HK-2 (cell line): ENCODE measurements at regions not wholly inside any gene's neighbourhood (a gene's known extent, or its start where the extent isn't known, plus 50 kb on each side); places are given as distances from the start of the nearest gene placed in this dataset.

Source experiments
- DNase-seq: peaks from one replicate; pipeline ENCODE4 v3.0.0-alpha.2; 2018; ENCODE audit not compliant: unreplicated experiment

DNA sequence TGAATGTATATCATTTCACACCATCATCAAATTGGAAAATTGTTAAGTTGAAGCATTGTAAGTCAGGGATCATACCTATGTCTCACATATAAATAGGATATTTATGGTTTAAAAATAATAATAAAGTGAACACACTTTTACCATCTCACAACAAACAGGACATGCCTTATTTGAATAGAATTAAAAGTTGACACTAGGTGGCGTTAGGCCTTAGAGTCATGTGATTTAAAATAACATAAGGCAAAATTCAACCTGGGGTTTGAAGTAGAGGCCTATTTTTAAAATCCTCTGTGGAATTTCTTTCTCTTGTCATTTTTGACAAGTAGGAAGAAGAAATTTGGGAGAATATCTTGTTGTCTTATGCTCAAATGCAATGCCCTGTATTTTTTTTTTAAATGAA, 184.7 kb upstream of the PCDH15 start:
- DNase-seq: no peak

DNA sequence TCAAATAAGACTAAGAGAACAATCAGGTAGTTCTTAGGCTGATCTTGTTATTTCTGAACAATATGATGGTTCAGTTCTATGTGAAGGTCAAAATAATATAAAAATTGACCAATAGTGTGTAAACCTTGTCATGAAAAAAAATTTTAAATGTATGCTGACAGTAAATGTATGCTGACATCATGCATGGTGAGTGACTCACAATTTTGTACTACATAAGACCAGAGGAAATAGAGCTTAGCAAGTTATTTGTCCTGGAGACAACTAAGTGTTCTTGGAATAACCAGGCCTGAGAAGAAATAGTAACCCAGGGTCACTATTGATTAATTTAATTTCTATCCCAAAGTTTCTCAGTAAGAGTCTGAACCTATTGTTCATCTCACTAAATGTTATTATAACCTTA, 182.2 kb upstream of the PCDH15 start:
- no peak for DNase-seq

DNA sequence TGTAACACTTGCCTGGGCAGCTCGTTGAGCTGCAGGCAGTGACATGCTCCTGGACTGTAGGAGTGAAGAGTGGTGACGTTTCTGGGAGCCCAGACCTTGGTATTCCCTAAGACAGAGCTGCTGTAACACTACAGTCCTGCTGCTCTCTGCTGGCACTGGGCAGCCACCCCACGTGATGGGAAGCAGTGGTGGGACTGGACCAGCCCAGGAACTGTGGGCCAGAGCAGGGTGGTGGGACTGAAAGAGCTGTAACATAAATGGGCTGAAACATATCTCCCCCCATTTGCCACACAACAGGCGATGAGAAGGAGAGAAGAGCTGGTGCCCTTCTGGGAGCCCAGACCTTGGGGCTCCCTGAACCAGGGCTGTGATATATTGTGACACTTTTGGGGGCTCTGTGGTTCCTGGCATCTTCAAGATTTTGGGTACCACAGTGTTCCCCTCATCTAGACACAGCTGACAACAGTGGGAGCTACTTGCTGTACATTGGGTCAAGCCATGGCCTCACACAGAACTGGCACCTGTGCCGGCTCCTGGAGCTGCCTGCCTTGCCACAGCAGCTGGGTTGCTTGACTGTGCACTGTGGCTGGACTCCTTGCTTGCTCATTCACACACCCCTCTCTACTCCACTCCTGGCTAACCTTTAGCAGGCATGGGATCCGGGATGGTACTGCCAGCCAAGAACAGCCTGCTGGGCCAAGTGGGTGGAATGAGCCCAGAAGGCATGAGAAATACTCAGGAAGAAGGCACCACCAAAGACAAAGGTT, 161.3 kb upstream of the PCDH15 start:
- DNase-seq: no peak

DNA sequence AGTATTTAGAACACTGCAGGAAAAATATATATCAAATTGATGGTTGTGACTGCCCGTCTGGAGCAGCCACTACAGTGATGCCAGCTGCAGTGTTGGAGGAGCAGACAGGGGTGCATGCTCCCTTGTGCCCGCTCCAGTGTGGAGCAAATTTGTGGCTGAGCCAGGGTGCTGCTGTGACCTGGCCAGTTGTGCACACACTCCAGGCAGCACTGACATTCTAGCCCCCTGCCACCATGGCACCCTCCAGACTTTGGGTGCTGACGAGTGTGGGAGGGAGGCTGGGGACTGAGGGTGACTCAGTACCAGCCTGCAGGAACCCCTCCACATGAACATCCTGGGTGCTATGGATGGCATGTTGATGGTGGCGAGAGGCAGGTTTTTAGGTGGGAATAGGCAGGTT, 160.0 kb upstream of the PCDH15 start:
- no peak for DNase-seq

DNA sequence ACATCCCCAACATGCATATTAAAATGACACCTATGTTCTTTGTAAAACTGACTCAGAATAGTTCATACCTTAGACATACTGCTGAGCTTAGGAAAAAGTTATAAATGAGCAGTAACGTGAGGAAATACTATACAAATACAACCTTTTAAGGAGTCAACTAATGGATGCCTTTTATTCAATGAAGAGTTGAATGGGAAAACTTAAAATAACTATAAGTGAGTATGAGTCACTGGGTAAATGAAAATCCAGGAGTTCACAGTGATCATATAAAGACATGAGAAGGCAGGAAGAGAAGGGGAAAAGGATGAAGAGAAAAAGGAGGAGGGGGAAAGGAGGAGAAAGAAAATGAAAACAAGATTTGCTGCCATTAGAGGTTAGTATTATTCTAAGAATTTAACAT, 157.8 kb upstream of the PCDH15 start:
- DNase-seq: no peak

DNA sequence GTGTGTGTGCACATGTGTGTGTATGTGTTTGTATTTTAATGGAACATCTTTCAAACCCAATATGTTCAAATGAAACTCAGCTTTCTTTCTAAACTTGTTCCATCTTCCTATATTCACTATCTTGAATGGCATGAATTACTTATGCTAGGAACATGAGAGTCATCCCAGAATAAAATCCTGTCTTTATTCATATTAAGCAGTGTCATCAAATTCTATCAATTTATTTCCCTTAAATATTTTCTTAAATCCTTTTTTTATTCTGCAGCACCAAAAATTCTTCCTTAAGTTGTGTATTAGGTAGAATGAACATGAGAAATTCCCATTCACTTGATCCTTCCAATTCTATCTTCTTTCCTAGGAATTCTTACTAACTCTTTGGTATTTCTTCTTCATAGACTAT, 146.6 kb upstream of the PCDH15 start:
- no peak for DNase-seq

DNA sequence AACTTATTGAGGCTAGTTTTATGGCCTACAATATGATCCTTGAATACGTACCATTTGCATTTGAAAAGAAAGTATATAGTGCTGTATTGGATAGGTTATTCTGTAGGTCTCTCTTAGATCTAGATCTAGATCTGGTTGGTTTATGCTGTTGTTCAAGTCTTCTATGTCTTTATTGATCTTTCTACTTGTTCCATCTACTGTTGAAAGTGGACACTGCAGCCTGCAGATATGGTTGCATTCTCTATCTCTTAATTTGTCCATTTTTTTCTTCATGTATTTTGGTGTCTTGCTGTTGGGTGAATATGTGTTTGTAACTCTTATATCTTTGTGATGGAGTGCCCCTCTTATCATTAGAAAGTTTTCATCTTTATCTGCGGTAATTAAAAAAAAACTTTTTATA, 139.4 kb upstream of the PCDH15 start:
- DNase-seq: no peak

DNA sequence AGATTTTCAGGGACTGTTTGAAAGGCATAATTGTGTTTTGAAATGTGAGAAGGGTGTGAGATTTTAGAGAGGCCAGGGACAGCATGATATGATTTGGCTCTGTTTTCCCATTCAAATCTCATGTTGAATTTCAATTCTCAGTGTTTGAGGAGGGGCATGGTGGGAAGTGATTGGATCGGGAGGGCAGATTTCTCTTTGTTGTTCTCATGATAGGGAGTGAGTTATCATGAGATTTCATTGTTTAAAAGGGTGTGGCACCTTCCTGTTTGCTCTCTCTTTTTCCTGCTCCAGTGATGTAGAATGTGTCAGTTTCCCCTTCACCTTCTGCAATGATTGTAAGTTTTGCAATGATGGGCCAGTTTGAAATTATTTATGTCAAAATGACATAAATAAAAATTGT, 113.0 kb upstream of the PCDH15 start:
- DNase-seq: no peak

DNA sequence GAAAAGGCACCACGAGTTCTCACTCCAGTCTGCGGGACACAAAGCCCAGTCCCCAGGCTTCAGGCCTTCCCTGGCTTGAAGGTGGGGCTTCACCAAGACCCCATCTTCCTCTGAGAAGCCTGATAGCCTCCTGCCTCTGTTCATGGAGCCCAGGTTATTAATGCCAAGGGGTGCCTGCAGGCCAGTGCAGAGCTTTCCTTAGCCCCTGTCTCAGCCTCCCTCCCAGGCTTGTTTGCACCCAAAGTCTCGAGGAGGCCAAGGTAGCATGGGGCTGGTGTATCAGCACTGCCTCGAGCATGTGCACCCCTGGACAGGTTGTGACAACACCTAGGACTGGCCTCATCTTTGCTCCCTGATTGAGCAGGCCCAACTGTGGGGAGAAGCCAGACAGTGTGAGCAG, 108.1 kb upstream of the PCDH15 start:
- no peak for DNase-seq

DNA sequence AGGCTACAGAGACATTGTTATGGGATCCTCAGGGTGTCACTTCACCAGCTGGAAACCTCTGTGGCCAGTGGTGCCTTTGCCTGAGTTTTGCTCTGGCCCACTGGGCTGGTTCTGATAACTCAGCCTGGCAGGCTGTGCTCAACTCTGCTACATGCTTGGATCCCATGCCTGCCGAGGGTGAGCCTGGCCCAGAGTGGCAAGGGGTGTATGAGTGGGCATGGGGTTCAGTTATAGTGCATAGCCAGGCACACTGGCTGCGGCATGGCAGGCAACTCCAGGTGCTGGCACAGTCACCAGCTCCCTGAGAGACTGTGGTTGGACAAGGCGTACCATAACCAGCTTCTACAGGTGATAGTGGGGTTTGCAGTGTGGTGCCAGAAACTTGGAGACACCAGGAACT, 107.0 kb upstream of the PCDH15 start:
- DNase-seq: no peak

DNA sequence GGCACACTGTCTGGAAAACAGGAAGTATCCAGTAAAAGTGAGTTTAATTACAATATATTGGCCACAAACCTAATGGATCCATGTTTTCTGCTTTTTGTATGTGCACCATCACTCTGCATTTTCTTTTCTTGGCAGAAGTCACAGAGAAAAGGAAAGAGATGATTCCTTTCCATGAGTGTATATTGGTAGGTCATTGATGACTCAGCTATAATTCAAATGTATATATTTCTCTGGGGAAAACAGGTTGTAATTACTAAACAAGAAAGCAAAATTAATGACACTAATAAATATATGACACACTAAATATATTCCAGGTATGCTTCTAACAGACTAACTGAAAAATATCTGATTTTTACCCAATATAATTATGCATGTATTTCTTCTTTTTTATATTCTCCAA, 105.9 kb upstream of the PCDH15 start:
- DNase-seq: no peak

DNA sequence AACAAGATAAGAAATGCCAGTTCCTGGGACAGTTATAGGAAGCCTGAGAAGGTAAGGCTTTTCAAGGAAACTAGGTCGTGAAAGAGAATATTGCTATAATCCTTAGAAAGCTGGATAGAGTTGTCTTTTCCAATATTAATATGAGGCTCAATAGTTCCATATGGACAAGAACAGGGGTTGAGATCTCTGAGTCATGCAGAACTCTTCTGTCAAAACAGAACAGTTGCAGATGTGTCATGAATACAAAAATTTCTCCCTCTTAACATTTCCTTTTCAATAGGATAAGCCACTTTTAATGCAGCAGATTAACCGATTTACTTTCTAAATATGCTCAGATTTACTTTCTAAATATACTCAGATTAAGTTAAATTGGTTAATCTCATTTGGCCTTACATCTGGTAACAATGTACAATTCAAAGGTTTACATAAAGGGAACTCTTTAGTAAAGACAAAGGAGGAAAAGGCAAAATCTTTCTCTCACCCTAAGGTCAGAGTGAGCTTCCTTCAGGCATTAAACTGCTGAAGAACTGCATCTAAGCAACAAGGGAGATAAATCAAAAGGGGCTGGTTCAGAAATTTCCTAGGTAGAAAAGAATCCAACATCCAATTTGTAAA, 104.7 kb upstream of the PCDH15 start:
- DNase-seq: no peak

DNA sequence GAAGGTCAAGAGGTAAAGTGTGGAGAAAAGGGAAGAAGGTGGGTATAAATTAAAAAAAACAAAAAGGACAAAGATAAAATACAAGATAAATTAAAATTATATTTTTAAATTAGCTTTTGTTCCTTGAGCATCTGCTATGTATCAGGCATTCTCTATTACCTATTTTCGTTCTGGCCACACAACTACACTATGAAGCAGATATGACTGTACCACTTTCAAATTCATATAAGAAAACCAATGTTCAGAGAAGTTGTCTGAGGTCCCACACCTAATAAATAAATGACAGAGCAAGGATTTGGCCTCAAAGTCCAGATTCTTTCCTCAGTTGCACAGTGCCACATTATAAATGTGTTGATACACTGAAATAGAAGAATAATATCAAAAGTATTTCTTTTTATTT, 103.8 kb upstream of the PCDH15 start:
- DNase-seq: no peak

DNA sequence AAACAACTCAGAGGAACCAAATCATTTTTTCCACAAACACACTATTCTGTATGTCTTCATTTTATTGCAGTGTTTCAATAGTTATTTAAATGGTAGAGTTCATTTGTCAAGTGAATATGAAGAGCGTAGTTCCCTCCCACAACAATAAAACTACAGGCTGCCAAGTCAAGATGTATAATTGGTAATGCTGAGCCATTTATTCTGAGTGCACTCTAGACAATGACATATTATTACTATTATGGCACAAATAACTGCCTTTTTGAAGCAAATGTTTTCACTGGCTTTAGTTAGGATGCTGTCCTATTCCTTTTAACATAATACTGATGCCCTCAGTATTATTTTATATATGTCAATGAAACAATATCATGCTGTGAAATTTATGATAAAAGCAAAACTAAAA, 102.7 kb upstream of the PCDH15 start:
- DNase-seq: no peak

DNA sequence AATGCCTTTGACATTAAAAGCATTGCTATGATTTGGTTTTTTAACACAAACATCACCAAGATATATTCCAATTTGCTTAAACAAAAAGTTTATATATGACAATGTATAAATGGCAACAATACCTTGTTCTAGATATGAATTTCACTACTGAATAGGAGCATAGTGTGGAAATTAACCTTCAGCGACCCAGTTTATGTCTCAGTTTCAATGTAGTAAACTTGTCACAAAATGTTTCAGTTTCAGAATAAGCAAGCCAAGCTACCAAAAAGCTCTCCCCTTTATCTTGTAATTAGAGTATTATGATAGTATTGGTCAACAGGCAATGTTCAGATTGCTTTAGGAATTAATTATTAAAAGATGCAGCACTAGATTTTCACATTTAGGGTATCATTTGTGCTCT, 99.6 kb upstream of the PCDH15 start:
- DNase-seq: no peak

DNA sequence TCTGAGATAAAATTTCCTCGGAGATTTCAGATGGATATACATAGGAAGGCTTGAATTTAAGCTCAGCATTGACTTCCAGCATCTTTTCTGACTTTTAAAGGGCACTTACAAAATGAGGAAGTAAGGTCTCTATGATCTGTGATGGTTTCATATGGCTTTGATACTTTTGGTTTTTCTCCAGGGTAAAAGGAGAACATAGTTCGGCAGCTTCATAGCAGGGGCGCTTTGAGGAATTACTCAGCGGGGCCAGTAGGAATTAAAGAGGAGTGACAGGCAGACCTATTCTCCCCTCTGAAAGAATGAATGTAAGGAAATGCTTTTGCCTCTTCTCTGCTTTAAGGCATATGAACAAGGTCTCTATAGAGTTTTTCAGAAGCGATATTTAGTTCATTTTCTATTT, 80.0 kb upstream of the PCDH15 start:
- DNase-seq: no peak

DNA sequence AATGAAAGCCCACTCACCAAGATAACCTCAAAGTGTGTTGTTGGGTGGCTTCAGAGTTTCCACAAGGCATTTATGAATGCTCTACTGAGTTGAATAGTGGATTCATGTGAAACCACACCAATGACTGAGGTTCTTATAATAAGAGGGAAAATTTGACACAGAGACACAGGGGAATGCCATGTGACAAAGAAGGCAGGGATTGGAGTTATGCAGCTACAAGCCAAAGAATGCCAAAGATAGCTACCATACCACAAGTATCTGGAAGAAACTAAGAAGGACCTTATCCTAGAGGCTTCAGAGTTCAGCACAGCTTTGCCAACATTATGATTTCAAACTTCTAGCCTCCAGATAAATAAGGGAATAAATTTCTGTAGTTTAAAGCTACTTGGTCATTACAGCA, 68.0 kb upstream of the PCDH15 start:
- DNase-seq: no peak

DNA sequence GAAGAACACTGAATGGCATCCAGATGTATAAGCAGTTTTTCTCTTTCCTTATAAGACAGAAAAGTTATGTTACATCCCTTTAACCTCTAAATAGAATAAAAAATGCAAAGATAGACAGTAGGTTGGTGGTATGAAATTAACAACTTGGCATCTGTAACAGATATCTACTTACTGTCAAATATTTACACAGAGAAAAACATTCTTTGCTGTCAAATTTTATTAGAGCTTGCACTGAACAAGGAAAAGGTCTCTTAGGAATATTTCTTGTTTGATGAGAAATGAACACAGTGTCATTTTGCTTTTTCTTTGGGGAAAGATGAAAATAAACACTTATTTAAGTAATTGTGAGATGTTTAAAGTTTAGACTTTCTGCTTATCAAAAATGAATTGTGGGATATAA, 65.6 kb upstream of the PCDH15 start:
- DNase-seq: no peak

DNA sequence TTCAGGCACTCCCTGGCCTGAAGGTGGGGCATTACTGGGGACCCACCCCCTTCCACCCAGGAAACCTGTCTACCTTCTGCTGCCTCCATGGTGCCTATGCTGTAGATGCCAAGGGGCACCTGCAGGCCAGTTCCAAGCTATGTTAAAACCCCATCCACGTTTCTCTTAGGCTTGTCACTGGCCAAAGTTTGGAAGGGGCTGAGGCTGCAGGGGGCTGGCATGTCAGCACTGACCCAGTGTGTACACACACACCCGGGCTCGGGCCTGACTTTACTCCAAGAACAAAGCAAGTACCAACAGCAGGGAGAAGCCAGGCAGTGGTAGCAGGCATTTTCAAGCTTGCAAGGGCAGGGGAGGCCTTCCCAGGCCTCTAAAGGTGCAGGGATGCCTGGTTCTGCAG, 53.8 kb upstream of the PCDH15 start:
- no peak for DNase-seq

DNA sequence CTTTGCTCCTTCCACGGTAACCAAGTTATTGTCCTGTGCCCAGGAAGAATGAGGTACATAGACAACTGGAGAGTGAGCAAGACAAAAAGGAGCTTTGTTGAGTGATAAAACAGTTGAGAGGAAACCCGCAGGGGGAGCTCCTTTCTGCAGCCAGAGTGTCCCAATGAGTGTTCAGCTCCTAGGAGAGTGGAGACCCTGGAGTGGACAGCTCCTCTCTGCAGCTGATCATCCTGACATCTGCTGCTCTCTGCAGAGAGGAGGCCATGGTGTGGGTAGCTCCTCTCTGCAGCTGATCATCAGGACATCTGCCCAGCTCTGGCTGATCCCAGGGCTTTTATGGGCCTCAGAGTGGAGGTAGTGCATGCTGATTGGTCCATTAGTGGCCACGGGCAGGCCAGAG, 53.4 kb upstream of the PCDH15 start:
- DNase-seq: no peak

DNA sequence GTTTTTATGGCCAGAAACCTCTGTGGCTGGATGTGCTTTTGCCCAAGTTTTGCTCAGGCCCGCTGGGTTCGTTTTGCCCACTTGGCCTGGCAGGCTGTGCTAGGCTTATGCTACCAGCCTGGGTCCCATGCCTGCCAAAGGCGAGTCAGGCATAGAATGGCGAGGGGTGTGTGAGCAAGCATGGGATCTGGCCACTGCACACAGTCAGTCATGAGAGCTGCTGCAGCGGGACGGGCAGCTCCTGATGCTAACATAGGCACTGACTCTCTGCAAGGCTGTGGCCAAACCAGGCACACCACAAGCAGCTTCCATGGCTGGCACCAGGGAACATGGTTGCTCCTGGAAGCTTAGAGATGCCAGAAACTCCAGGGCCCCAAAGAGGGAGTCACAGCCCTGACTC, 52.9 kb upstream of the PCDH15 start:
- DNase-seq: no peak
